ENCODE measurements at regions not wholly inside any gene's neighbourhood (a gene's known extent, or its start where the extent isn't known, plus 50 kb on each side); places are given as distances from the start of the nearest gene placed in this dataset.

DNA sequence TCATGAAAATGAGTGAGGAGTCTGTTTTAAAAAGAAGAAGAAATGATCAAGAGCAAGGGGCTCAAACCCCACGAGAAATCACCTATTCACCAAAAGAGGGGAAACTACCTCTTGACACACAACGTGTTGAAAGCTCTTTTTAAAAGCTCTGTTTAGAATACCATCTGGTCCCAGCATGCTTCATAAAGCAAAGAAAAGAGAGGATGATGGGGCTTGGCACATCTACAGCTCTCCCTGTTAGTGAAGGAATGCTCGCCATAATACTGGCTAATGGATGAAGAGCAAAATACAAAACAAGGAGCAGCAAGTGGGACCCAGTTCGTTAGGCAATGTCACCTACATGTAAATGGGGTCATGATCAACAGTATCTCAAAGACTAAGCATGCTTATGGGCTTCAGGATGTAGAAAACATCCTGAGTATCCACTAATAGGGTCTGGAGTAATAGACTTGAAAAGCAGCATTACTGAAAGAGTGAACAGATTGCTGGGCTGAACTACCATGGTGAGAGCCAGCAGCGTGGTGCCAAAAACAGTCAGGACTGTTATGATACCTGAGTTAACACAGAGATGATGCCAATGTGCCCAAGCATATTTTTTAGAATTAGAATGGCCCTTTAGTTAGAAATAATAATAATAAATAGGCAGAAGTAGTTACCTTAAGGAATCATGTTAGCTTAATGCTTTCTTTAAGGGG lies 159.7 kb upstream of the POU1F1 start:
- POLR2A ChIA-PET = no interaction called here
- FAIRE-seq (no peak), ATAC-seq (no peak), DNase-seq (ENCODE audit: low spot score) (no peak)
- intact Hi-C loops (cut with micrococcal nuclease; ENCODE audit: unreplicated experiment) = no loop called here
- CTCF ChIA-PET (ENCODE audit: low intra/inter-chr PET ratio, low total read pairs) = no interaction called here
- no peaks in the 10 kb centered on the region for H3K79me2 ChIP-seq (ENCODE audit: insufficient read depth, low read length)
- in situ Hi-C loops (cut with HindIII; ENCODE audit: extremely low pct_ligation_motif_present, low pct_unique_long_range_greater_than_20kb) = no loop called here
- no peak overlapping the region for H3K4me2 ChIP-seq (ENCODE audit: low read depth, low read length)
- no peak overlapping the region for H2AFZ ChIP-seq (ENCODE audit: low read length)
- H3K27ac ChIP-seq (ENCODE audit: extremely low read length, insufficient read depth, low read length) = no peak overlapping the region
- WGBS (ENCODE audit: low lambda C conversion rate) = 5% methylated on average over 5 of the region's 5 CpGs
- H3K9ac ChIP-seq (ENCODE audit: insufficient read depth, low read depth, low read length) = no peak overlapping the region
- no peak overlapping the region for H3K4me3 ChIP-seq (replicated peaks in 1 of 3; ENCODE audit: insufficient read depth in 1 of 3, low read depth in 2 of 3, low read length in 3 of 3)
- no peaks in the 10 kb centered on the region for H3K4me1 ChIP-seq (ENCODE audit: insufficient read depth, low read length)
- no peaks in the 10 kb centered on the region for H3K36me3 ChIP-seq (replicated peaks in 1 of 2; ENCODE audit: control insufficient read depth in 1 of 2, insufficient read depth in 2 of 2, low read length in 2 of 2)
- H3K9me3 ChIP-seq (ENCODE audit: low read length) = no peaks in the 10 kb centered on the region
- no peaks in the 10 kb centered on the region for H4K20me1 ChIP-seq (ENCODE audit: insufficient read depth, low read length)
- H3K27me3 ChIP-seq (ENCODE audit: control insufficient read depth in 1 of 2, insufficient read depth in 2 of 2, low read length in 2 of 2) = no peaks in the 10 kb centered on the region
- no TSS peak for BruUV-seq (replicated peaks)
- TF ChIP-seq PAF1 (CRISPR knock-in tag; IDR thresholded peaks at IDR 0.05) (no peak), ZNF451 (CRISPR knock-in tag; IDR thresholded peaks at IDR 0.05) (no peak), HOXD1 (CRISPR knock-in tag; IDR thresholded peaks at IDR 0.05) (no peak), KLF6 (CRISPR knock-in tag; IDR thresholded peaks at IDR 0.05) (no peak), ZBTB7B (CRISPR knock-in tag; IDR thresholded peaks at IDR 0.05) (no peak), NAIF1 (CRISPR knock-in tag; IDR thresholded peaks at IDR 0.05; ENCODE audit: borderline replicate concordance) (no peak)
- TF ChIP-seq, protein P1, sequence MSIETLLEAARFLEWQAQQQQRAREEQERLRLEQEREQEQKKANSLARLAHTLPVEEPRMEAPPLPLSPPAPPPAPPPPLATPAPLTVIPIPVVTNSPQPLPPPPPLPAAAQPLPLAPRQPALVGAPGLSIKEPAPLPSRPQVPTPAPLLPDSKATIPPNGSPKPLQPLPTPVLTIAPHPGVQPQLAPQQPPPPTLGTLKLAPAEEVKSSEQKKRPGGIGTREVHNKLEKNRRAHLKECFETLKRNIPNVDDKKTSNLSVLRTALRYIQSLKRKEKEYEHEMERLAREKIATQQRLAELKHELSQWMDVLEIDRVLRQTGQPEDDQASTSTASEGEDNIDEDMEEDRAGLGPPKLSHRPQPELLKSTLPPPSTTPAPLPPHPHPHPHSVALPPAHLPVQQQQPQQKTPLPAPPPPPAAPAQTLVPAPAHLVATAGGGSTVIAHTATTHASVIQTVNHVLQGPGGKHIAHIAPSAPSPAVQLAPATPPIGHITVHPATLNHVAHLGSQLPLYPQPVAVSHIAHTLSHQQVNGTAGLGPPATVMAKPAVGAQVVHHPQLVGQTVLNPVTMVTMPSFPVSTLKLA (IDR thresholded peaks at IDR 0.05) = no peak
- TF ChIP-seq, protein P2, sequence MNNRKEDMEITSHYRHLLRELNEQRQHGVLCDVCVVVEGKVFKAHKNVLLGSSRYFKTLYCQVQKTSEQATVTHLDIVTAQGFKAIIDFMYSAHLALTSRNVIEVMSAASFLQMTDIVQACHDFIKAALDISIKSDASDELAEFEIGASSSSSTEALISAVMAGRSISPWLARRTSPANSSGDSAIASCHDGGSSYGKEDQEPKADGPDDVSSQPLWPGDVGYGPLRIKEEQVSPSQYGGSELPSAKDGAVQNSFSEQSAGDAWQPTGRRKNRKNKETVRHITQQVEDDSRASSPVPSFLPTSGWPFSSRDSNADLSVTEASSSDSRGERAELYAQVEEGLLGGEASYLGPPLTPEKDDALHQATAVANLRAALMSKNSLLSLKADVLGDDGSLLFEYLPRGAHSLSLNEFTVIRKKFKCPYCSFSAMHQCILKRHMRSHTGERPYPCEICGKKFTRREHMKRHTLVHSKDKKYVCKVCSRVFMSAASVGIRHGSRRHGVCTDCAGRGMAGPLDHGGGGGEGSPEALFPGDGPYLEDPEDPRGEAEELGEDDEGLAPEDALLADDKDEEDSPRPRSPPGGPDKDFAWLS (CRISPR knock-in tag; IDR thresholded peaks at IDR 0.05; ENCODE audit: borderline replicate concordance) = no peak
- TF ChIP-seq, protein P3, sequence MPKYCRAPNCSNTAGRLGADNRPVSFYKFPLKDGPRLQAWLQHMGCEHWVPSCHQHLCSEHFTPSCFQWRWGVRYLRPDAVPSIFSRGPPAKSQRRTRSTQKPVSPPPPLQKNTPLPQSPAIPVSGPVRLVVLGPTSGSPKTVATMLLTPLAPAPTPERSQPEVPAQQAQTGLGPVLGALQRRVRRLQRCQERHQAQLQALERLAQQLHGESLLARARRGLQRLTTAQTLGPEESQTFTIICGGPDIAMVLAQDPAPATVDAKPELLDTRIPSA (CRISPR knock-in tag; IDR thresholded peaks at IDR 0.05; ENCODE audit: borderline replicate concordance) = no peak
- TF ChIP-seq, protein P4, sequence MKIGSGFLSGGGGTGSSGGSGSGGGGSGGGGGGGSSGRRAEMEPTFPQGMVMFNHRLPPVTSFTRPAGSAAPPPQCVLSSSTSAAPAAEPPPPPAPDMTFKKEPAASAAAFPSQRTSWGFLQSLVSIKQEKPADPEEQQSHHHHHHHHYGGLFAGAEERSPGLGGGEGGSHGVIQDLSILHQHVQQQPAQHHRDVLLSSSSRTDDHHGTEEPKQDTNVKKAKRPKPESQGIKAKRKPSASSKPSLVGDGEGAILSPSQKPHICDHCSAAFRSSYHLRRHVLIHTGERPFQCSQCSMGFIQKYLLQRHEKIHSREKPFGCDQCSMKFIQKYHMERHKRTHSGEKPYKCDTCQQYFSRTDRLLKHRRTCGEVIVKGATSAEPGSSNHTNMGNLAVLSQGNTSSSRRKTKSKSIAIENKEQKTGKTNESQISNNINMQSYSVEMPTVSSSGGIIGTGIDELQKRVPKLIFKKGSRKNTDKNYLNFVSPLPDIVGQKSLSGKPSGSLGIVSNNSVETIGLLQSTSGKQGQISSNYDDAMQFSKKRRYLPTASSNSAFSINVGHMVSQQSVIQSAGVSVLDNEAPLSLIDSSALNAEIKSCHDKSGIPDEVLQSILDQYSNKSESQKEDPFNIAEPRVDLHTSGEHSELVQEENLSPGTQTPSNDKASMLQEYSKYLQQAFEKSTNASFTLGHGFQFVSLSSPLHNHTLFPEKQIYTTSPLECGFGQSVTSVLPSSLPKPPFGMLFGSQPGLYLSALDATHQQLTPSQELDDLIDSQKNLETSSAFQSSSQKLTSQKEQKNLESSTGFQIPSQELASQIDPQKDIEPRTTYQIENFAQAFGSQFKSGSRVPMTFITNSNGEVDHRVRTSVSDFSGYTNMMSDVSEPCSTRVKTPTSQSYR (CRISPR knock-in tag; IDR thresholded peaks at IDR 0.05; ENCODE audit: borderline replicate concordance) = no peak
- TF ChIP-seq, protein P5, sequence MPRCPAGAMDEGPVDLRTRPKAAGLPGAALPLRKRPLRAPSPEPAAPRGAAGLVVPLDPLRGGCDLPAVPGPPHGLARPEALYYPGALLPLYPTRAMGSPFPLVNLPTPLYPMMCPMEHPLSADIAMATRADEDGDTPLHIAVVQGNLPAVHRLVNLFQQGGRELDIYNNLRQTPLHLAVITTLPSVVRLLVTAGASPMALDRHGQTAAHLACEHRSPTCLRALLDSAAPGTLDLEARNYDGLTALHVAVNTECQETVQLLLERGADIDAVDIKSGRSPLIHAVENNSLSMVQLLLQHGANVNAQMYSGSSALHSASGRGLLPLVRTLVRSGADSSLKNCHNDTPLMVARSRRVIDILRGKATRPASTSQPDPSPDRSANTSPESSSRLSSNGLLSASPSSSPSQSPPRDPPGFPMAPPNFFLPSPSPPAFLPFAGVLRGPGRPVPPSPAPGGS (CRISPR knock-in tag; IDR thresholded peaks at IDR 0.05) = no peak

Data from HepG2 (cell line).